CD4-positive, alpha-beta T cell (primary cell): ENCODE measurements at regions not wholly inside any gene's neighbourhood (a gene's known extent, or its start where the extent isn't known, plus 50 kb on each side); places are given as distances from the start of the nearest gene placed in this dataset.

Source experiments
- ATAC-seq: fragments of 200-7000 bp; cut with Tn5 transposase; one replicate; pipeline ENCODE4 v1.10.0; 2022; ENCODE audit warnings: mild to moderate bottlenecking; ENCODE audit not compliant: poor library complexity
- CTCF ChIA-PET: fragments of 350-600 bp; sonication (Branson Sonifier 250); formaldehyde crosslinking; loops from one replicate; lab custom pipeline; 2021; ENCODE audit warnings: antibody characterized with exemption, inconsistent platforms; lab: Charles Lee
- POLR2A ChIA-PET: fragments of 350-600 bp; sonication (Branson Sonifier 250); formaldehyde crosslinking; loops from one replicate; lab custom pipeline; 2021; ENCODE audit warnings: antibody characterized with exemption, inconsistent platforms; lab: Charles Lee
- DNase-seq, 14 experiments: peaks; one replicate each; pipeline ENCODE4 v3.0.0-alpha.2; 2013 to 2020; ENCODE audit warnings: mixed read lengths in 2 of 14
- H3K27ac ChIP-seq, 2 donors: one replicate each; pipeline versions ENCODE4 v1.5.1 to v1.7.0; 2013; ENCODE audit warnings: low read length in 2 of 2, low read depth in 1 of 2, mild to moderate bottlenecking in 1 of 2
- H3K27me3 ChIP-seq, 2 experiments: 1 replicate in 1 of 2; 2 replicates in 1 of 2; pipeline versions ENCODE4 v1.6.1 to v1.7.0; 2013; ENCODE audit warnings: low read length in 2 of 2, control low read depth in 1 of 2, mild to moderate bottlenecking in 1 of 2, moderate library complexity in 1 of 2; ENCODE audit not compliant: insufficient read depth in 2 of 2, control insufficient read depth in 1 of 2
- H3K36me3 ChIP-seq: one replicate; pipeline ENCODE4 v1.6.1; 2013; ENCODE audit warnings: low read length, control low read depth; ENCODE audit not compliant: insufficient read depth
- H3K4me1 ChIP-seq: one replicate; pipeline ENCODE4 v1.6.1; 2013; ENCODE audit warnings: low read length, control low read depth; ENCODE audit not compliant: insufficient read depth
- H3K4me3 ChIP-seq: one replicate; pipeline ENCODE4 v1.5.1; 2013; ENCODE audit warnings: mild to moderate bottlenecking, low read length, moderate library complexity
- H3K9me3 ChIP-seq, 2 experiments: 1 replicate in 1 of 2; 2 replicates in 1 of 2; pipeline versions ENCODE4 v1.6.1 to v1.7.0; 2013; ENCODE audit warnings: low read length in 2 of 2, mild to moderate bottlenecking in 2 of 2, control low read depth in 1 of 2, moderate library complexity in 1 of 2; ENCODE audit not compliant: control insufficient read depth in 1 of 2, insufficient read depth in 1 of 2
- H3K27ac Mint-ChIP-seq: one replicate; pipeline ENCODE4 v1.8.0; 2020; ENCODE audit warnings: mixed read lengths
- H3K27me3 Mint-ChIP-seq: one replicate; pipeline ENCODE4 v1.8.0; 2021; ENCODE audit warnings: mixed read lengths
- H3K36me3 Mint-ChIP-seq: one replicate; pipeline ENCODE4 v1.8.0; 2021; ENCODE audit warnings: low read depth, mixed read lengths
- H3K4me1 Mint-ChIP-seq: one replicate; pipeline ENCODE4 v1.8.0; 2021; ENCODE audit warnings: low read depth, mixed read lengths
- H3K4me3 Mint-ChIP-seq: one replicate; pipeline ENCODE4 v1.8.0; 2020; ENCODE audit warnings: mild to moderate bottlenecking, mixed read lengths
- H3K9me3 Mint-ChIP-seq: one replicate; pipeline ENCODE4 v1.8.0; 2020; ENCODE audit warnings: mixed read lengths
- intact Hi-C, 2 experiments: fragments of 100-400 bp; cut with DNase I in 1 of 2; cut with micrococcal nuclease in 1 of 2; formaldehyde crosslinking; loops; one replicate each; pipeline versions ENCODE4 v1.15.1 to v1.9.0; 2023 to 2025; cut with DNase I, micrococcal nuclease
- TF ChIP-seq, protein P1 (sequence below): fragments of 200-600 bp; IDR thresholded peaks from one replicate; pipeline ENCODE4 v1.8.0; 2022; ENCODE audit warnings: antibody characterized with exemption, mild to moderate bottlenecking

DNA sequence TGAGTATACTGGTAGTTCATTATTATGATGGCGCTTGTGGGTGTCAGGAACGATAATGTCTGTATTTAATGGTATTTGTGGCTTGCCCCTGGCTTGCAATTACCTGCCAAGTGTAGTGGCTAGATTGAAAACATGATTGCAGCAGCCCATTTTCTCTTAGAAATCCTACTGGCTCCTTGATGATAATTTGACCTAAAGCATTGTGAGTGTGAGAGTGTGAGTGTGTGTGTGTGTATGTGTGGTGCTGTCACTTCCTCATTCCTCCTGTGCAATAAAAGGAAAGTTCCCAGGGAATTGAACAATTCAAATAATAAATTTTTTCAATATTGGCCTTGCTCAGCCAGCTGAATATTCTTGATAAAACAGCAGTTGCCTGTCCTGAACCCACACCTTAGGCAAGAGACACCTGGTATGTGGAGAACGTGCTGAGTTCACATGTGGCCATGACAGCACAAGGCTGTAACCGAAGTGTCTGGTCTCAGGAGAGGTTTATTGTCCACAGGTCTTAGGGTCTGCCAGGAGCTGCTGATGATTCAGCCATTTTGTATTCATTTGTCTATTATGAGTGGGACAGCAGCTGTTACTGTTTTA, 193.3 kb downstream of the CD47 start:
- CTCF ChIA-PET, result no interaction called here

DNA sequence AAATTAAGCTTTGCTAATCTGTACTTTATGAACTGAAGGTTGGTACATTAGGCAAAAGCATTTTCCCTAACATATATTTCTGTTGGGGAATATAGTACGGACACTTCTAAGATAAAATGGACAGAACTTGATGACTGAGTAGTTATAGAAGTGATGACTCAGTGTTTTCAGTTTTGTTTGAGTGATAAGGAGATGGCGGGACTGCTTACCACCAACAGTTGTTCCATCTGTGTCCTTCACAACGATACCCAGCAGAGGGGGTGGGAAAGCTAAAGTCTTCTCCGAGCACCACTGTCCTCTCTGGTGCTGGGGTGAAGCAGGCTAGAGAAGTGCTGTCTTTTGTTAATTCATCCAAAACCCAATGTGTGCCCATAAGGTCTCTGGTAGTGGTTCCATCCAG, 195.8 kb downstream of the CD47 start:
- Mint-ChIP-seq H3K27me3 (peaks cover 23% of the 10 kb centered on the region), H3K4me1 (no peaks in the 10 kb centered on the region), H3K36me3 (no peaks in the 10 kb centered on the region), H3K27ac (no peak overlapping the region), H3K4me3 (no peak overlapping the region), H3K9me3 (no peaks in the 10 kb centered on the region)
- intact Hi-C loops, result no loop called here
- TF ChIP-seq, protein P1, sequence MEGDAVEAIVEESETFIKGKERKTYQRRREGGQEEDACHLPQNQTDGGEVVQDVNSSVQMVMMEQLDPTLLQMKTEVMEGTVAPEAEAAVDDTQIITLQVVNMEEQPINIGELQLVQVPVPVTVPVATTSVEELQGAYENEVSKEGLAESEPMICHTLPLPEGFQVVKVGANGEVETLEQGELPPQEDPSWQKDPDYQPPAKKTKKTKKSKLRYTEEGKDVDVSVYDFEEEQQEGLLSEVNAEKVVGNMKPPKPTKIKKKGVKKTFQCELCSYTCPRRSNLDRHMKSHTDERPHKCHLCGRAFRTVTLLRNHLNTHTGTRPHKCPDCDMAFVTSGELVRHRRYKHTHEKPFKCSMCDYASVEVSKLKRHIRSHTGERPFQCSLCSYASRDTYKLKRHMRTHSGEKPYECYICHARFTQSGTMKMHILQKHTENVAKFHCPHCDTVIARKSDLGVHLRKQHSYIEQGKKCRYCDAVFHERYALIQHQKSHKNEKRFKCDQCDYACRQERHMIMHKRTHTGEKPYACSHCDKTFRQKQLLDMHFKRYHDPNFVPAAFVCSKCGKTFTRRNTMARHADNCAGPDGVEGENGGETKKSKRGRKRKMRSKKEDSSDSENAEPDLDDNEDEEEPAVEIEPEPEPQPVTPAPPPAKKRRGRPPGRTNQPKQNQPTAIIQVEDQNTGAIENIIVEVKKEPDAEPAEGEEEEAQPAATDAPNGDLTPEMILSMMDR, result no peak
- POLR2A ChIA-PET, result no interaction called here
- peaks cover 11 to 15% of the 10 kb centered on the region in 2 experiments for H3K27me3 ChIP-seq
- H3K4me1 ChIP-seq, result no peaks in the 10 kb centered on the region
- H3K4me3 ChIP-seq, result no peak overlapping the region
- H3K36me3 ChIP-seq, result no peaks in the 10 kb centered on the region
- no peaks in the 10 kb centered on the region for H3K9me3 ChIP-seq
- CTCF ChIA-PET, result no interaction called here
- no peak for ATAC-seq
- DNase-seq, result no peak
- no peak overlapping the region for H3K27ac ChIP-seq

More for the DNA sequence above, 193.3 kb downstream of the CD47 start:
- H3K36me3 Mint-ChIP-seq, result no peaks in the 10 kb centered on the region
- H3K4me3 Mint-ChIP-seq, result no peak overlapping the region
- peaks cover 5 to 11% of the 10 kb centered on the region in 2 experiments for H3K27me3 ChIP-seq
- no peaks in the 10 kb centered on the region for H3K4me1 ChIP-seq
- no peaks in the 10 kb centered on the region for H3K4me1 Mint-ChIP-seq
- H3K4me3 ChIP-seq, result no peak overlapping the region
- no peaks in the 10 kb centered on the region for H3K9me3 ChIP-seq
- no peak overlapping the region for H3K27ac Mint-ChIP-seq
- ATAC-seq, result no peak
- TF ChIP-seq, protein P1, result no peak
- POLR2A ChIA-PET, result no interaction called here
- DNase-seq, result no peak
- no peak overlapping the region for H3K27ac ChIP-seq
- peaks cover 23% of the 10 kb centered on the region for H3K27me3 Mint-ChIP-seq
- H3K36me3 ChIP-seq, result no peaks in the 10 kb centered on the region
- no peaks in the 10 kb centered on the region for H3K9me3 Mint-ChIP-seq
- intact Hi-C loops, result no loop called here

DNA sequence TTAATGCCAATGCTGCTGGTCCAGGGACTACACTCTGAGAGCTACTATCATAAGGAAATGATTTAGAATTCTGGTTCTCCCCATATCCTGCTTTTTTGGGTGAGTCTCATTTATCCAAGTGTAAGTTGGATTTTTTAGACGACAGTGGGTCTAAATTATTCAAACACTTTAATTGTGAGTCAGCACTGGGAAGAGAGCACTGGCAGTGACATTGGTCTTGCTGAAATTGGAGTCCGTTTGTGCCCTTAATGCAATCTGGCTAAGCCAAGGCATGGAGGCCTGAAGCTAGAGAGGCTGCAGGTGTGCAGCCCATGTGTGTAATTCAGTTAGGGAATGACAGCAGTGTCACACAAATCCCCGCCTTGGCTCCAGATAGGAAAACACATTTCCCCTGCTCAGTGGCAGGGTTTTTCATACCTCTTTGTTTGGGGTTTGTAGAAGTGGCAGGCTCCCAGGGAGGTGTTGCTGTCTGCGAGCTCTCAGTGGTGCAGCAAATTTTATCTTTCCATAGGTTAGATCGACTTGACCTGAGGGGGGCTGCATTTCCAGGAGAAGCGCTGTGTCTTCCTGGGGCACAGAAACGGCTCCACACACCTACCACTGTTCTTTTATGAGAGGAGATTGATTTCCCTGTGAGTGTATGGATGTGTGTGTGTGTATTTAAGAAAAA, 197.7 kb downstream of the CD47 start:
- ChIA-PET POLR2A (no interaction called here), CTCF (interaction anchor here (1.0 kb wide), 1 partner anchor 13 kb away, joined by 4 read pairs; no protein-coding TSS in a partner anchor)
- intact Hi-C loops, result no loop called here
- Histone ChIP-seq H3K9me3 (no peaks in the 10 kb centered on the region), H3K4me3 (no peak overlapping the region), H3K36me3 (no peaks in the 10 kb centered on the region), H3K27me3 (peaks cover 11 to 15% of the 10 kb centered on the region in 2 experiments), H3K27ac (no peak overlapping the region), H3K4me1 (no peaks in the 10 kb centered on the region)
- Mint-ChIP-seq H3K4me3 (no peak overlapping the region), H3K27ac (no peak overlapping the region), H3K9me3 (peaks cover 2% of the 10 kb centered on the region), H3K4me1 (no peaks in the 10 kb centered on the region), H3K27me3 (peaks cover 23% of the 10 kb centered on the region), H3K36me3 (no peaks in the 10 kb centered on the region)
- TF ChIP-seq, protein P1, result no peak
- ATAC-seq (no peak), DNase-seq (no peak)
